ENCODE measurements at regions not wholly inside any gene's neighbourhood (a gene's known extent, or its start where the extent isn't known, plus 50 kb on each side); places are given as distances from the start of the nearest gene placed in this dataset.

GRCh38 chr14:45364565-45365156 lies 111.7 kb upstream of the MIS18BP1 start:
- Histone ChIP-seq H3K79me2 (ENCODE audit: control insufficient read depth, insufficient read depth, low read length) (no peaks in the 10 kb centered on the region), H3K9me1 (replicated peaks; ENCODE audit: control insufficient read depth, extremely low read depth, insufficient read depth, low read length) (no peaks in the 10 kb centered on the region), H3K9ac (replicated peaks; ENCODE audit: extremely low read depth, insufficient read depth, low read length) (no peak overlapping the region), H3K4me1 (ENCODE audit: control insufficient read depth, extremely low read depth, insufficient read depth, low read length) (no peaks in the 10 kb centered on the region), H3K27ac (ENCODE audit: insufficient read depth, low read depth, low read length) (no peak overlapping the region), H4K20me1 (replicated peaks; ENCODE audit: control insufficient read depth, extremely low read depth, insufficient read depth, low read length) (no peaks in the 10 kb centered on the region), H3K4me2 (ENCODE audit: insufficient read depth, low read length) (no peak overlapping the region), H2AFZ (ENCODE audit: low read depth, low read length) (no peak overlapping the region), H3K4me3 (replicated peaks in 1 of 3; ENCODE audit: insufficient read depth in 1 of 3, low read depth in 1 of 3, low read length in 3 of 3) (no peak overlapping the region), H3K9me3 (replicated peaks; ENCODE audit: control insufficient read depth, insufficient read depth, low read length) (no peaks in the 10 kb centered on the region), H3K27me3 (ENCODE audit: control insufficient read depth in 2 of 2, insufficient read depth in 2 of 2, low read length in 2 of 2) (no peaks in the 10 kb centered on the region), H3K36me3 (ENCODE audit: control insufficient read depth in 2 of 2, extremely low read depth in 1 of 2, insufficient read depth in 2 of 2, low read length in 2 of 2) (no peaks in the 10 kb centered on the region)
- TF ChIP-seq MYC (IDR thresholded peaks at IDR 0.05; ENCODE audit: low read depth, low read length) (no peak), MAX (IDR thresholded peaks at IDR 0.05; ENCODE audit: insufficient read depth, insufficient read length) (no peak), GATA2 (IDR thresholded peaks at IDR 0.05; ENCODE audit: insufficient read depth, insufficient read length, low read depth, low read length) (no peak), POLR2A (IDR thresholded peaks at IDR 0.05; ENCODE audit: low read depth, low read length) (no peak), FOS (IDR thresholded peaks at IDR 0.05; ENCODE audit: borderline replicate concordance, insufficient read depth, low read length) (no peak), POLR2AphosphoS5 (IDR thresholded peaks at IDR 0.05; ENCODE audit: insufficient read depth, low read depth, low read length) (no peak), JUN (IDR thresholded peaks at IDR 0.05; ENCODE audit: borderline replicate concordance, insufficient read depth, insufficient read length, low read depth) (no peak), CTCF (IDR thresholded peaks at IDR 0.05; ENCODE audit: extremely low read depth in 1 of 2, insufficient read depth in 1 of 2, low read depth in 1 of 2, low read length in 2 of 2) (no peak), EZH2 (IDR thresholded peaks at IDR 0.05; ENCODE audit: borderline replicate concordance, low read depth, low read length, severe bottlenecking) (no peak)
- BruUV-seq (replicated peaks), result no TSS peak
- ChIA-PET POLR2A (no interaction called here), CTCF (no interaction called here)
- DNase-seq (ENCODE audit: low read depth, low spot score) (no peak), FAIRE-seq (peak; percentile 57)
- intact Hi-C loops (cut with micrococcal nuclease) (no loop called here), dilution Hi-C loops (cut with MboI; ENCODE audit: extremely low pct_ligation_motif_present, low sequenced_read_pairs) (no loop called here)

Data from endothelial cell of umbilical vein (primary cell).